Mesenteric fat pad (tissue), 1 donor: ENCODE measurements at regions not wholly inside any gene's neighbourhood (a gene's known extent, or its start where the extent isn't known, plus 50 kb on each side); places are given as distances from the start of the nearest gene placed in this dataset.

Experiments used
- DNase-seq: peaks from one replicate; pipeline ENCODE4 v3.0.0-alpha.2; 2020; ENCODE audit warnings: low spot score
- donor health status: DM: yes; HTN: yes; CAD: no.

DNA sequence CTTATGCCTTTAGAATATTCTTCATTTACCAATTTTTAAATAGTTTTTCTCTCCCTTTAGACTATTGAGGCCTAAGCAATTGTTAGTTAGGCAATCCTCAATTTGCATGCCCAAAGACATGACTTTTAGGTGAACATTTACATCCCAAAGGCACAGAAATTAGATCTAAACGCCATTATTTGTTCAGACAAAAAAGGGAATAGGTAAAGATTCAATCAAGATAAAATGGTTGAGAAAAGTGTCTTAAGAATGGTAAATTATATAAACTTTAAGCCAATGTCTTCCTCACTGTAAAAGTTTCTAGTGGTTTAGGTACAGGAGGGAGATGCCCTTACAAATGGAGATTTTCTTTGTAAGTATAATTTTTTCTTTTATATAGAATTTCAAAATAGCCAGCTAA is 50.2 kb upstream of the MME start:
- DNase-seq = no peak

DNA sequence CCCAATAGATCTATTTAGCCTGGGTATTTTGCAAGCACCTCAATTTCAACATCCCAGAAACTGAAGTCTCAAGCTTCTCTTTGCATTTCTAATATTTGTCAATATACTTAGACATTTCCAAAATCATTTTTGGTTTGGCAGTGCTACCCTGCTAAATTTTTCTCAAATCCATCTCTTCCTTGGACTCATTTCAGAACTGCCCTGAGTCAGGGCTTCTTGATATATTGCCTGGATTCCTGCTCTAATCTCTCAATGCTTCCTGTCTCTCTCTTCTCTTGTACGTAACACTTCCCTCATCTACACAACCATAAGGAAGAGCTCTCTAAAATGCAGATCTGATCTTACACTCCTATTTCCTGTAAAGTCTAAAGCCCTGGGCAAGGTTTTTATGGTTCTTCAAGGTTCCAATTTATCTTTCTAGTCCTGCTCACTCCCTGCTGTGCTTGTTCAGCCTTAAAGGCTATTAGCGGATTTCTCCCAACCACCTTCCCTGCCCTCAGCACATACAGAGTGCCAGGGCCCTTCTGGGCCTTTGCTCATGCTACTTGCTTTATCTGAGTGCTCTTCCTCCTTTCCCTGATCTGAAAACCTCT is 53.0 kb upstream of the MME start:
- no peak for DNase-seq

DNA sequence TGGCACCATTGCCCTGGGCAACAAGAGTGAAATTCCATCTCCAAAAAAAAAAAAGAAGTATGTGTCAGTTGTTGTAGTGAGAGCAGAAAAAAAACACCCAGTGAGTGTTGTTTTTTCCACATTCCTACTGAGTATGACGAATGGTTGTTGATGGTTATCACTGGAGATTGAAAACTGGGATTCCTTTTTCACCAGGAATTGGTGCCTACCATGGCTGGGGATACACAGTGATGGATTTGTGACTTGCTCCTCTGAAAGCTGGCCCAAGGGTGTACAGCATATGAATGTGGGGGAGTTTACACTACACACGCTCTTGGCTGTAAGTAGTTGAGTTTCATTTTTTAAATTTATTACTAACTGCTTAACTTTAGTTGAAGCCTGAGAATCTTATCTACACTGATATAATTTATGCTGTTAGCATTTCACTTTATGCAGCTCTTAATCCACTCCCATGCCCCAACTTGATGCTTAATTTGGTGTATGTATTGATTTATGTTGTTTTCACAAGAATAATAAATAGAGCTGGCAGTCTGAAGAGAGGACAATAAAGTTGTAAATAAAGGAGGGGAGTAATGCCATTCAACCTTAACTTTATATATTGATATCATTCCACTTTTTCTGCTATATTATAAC is 56.0 kb upstream of the MME start:
- DNase-seq = no peak

DNA sequence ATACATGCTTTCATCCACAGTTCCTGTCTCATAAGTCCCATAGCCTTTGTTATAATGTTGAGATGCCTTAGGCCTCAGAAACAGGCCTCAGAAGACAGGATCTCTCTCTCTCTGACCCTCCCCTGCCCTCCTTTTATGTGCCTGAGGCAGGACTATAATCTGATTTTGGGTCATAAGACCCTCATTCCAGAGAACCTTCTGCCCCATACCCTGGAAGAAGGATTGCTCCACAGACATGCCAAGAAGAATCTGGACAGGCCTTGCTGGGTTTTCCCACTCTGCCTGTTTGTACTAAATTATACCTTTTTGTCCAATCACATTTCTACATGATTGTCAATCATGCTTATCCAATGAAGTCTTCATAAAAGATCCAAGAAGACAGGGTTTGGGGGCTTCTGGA is 57.2 kb upstream of the MME start:
- no peak for DNase-seq

DNA sequence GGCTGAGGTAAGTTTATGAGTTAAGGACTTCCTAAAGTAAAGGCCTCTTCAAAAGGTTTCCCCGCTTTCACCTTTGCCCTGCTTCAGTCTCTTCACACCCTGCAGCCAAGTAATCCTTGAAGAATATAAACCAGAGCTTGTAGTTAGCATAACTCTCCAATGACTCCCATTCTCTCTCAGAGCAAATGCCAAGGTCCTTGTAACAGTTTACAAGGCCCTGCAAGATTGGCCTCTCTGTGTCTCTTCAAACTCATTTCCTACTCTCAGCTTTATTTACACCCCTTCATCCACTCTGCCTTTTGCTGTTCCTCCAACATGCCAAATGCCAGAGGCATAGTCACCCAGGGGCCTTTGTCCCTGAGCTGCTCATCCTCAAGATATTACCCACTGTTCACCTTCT is 60.5 kb upstream of the MME start:
- DNase-seq = no peak

DNA sequence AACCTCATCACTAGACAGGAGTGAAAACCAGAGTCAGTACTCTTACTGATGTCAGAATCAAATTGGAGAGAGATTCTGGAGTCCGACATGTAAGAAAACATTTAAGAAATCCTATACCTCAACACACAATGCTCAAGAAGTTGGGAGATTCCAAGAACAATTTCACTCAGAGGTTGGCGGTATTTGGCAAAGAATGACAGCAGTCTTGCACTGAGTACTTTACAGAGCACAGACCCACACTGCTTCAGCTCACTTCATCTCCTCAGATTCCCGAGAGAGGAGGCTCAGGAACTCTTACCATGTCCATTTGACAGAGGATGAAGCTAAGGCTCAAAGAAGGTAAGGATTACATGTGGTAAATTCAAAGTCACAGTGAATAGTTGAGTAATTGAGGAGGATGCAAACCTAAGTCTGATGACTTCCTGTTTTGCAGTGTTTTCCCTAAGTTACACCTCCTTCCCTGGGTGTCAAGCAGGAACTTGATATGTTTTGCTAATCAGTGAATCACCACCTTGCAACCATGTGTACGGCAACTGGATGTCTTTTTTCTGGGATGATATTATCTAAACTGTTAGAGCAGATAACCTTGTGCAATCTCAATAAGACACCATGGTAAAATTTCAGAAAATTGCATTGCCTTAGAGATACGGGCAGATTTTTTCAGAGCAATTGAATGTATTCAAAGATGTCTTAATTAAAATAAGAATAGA is 61.3 kb upstream of the MME start:
- no peak for DNase-seq

DNA sequence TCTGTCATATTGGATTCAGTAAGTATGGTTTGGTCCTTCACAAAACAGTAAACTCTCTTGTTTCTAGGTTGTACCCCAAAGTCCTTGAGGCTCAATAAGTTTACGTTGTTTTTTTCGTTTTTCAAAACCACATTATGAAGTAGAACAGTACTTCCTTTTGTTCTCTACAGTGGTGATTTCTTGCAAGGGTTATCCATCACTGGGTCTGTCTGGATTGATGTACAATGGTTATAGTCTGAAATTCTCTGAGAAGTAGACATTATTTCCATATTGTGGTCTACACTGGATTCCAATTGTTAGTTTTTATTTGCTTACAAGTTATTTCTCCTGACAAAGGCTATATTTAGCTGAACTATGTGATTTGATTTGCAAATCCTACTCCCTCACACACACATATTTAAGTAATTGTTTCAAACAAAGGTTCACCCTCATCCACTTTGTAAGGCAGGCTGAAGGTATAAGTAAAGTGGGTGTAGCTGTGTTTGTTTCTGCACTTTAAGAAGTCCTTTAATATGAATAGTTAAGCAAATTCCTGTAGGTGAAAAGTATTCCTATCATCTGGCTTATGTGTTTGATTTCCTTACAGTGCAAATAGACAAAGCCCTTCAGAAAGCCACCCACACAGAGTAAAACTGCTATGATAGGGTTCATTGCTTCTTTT is 64.2 kb upstream of the MME start:
- DNase-seq = no peak

DNA sequence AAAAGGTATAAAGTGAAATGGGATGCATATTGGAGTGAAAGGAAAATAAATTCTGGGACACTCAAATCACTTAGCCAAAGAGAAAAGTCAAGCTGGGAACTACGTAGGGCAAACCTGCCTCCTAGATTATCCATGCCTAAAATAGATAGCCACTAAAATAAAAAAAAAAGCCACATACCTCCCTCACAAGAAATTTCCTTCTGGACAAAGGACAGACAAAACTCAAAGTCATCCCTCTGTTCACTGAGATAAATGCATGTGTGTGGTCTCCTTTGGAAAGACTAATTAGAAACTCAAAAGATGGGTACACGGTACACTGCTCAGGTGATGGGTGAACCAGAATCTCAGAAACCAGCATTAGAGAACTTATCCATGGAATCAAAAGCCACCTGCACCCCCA is 65.2 kb upstream of the MME start:
- no peak for DNase-seq

DNA sequence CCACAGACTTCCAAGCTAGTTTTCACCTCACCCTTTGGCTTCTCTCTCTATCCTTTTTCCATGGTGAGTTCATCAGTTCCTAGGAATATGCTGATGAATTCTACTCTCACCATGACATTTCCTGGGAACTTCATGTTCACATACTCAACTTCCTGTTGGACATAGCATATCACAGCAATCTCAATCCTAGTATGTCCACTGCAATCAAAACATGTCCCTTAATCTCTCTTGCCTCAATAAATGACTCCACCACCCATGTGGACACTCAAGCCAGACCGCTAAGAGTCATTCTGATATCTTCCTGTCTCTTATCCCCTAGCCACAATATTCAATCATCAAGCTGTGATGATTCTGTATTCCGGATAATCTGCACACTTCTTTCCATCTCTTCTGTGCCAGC is 66.7 kb upstream of the MME start:
- DNase-seq = no peak

DNA sequence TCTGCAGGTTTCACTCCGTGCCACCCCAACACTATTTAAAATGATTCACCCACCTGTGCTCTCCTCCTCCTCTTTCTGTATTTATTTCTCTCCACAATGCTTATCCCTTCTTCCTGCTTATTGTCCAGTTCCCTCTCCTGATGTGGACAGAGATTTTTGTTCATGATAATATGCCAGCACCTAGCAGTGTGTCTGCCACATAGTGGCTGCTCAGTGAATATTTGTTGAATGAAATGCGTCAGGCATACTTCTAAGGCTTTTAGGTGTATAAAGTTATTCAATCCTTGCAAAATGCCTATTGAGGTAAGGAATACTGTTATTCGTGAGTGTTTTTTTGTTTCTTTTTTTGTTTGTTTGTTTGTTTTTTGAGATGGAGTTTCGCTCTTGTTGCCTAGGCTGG is 67.5 kb upstream of the MME start:
- no peak for DNase-seq

DNA sequence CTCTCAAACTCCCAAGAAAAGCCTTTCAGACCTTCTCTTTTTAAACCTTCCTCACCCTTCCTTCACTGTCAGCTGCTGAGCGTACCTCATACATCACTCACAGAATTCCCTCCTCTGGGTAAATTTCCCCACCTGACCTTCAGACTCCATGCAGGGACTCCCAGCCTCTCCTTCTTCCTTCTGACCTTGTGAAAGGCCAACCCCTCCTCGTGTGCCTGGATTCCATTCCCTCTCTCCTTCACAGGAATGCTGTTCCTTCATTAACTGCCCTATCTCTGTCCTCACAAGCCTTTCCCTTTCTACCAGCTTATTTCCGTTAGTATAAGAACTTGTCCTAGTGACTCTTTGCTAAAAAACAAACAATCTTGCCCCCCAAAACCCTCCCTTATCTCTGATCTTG is 69.7 kb upstream of the MME start:
- no peak for DNase-seq

DNA sequence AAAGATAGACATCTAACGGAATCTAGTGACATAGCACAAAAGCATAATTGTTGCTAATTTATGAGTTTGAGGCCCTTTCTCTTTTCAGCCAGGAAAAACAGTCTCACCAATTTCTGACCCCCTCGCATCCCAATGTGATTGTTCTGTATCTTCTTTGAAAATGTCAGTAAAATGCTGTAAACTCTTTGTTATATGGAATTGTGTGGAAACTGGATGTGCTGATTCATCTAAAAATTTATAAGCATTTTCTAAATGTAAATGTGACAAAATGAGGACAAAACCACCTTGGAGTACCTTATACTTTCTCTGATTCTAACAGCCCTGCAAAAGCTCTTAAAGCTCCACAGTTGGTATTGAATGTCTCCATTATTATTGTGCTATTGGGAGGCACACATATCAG is 70.9 kb upstream of the MME start:
- no peak for DNase-seq

DNA sequence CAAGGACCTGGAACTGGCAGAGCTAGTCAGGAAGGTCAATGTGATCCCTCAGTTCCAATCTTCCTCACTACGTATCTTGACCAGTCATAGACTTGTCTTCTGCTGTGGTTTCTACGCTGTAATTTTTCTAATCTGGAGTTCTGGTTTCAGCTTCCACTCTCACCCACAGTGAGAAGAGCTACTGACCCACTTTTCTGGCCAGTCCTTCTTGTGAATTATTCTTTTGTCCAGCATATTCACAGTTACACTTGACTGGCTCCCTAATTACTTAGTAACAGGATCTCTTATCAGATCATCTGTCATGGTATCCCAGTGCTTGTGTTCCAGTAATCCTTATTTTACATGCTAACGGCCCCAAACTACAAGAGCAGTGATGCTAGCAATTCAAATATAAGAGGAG is 72.4 kb upstream of the MME start:
- DNase-seq = no peak

DNA sequence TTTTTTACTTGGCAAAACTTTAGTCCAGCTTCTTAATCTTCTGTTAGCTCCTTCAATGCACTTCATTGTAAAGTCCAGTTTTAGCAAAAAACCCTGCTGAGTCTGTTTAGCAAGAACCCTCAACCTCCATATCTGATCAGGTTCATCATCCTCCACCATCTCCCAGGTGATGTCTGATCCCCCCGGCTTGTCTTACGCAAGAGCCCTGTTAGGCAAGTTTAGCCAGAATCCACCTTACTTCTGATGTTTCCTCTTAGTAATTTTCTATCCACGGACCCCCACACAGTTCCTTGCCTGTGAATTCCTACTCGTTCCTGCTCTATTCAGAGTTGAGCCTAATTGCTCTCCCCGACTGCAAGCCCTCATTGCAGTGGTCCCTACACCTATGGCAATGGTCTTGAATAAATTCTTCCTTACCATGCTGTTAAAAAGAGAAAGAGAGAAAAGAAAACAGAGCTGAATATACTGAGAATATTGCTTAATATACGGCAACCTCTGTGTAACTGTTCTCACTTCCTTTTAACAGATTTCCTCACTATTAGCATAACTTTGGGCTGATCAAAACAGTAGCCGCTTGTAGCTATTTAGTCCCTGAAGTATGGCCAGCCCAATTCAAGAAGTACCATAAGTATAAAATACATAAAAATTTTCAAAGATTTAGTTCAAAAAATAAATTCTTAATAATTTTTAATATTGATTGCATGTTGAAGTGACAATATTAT is 78.7 kb upstream of the MME start:
- no peak for DNase-seq

DNA sequence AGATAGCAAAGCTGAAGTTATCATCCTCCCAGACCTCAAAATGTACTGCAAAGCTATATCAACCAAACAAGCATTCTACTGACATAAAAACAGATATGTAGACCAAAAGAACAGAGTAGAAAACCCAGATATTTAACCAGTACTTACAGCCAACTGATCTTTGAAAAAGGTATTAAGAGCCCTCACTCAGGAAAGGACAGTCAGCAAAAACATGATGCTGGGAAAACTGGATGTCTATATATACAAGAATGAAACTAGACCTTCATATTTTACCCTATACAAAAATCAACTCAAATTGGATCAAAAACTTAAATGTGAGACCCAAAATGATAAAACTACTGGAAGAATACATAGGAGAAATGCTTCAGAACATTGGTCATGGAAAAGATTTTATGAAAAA is 87.5 kb upstream of the MME start:
- DNase-seq = no peak

DNA sequence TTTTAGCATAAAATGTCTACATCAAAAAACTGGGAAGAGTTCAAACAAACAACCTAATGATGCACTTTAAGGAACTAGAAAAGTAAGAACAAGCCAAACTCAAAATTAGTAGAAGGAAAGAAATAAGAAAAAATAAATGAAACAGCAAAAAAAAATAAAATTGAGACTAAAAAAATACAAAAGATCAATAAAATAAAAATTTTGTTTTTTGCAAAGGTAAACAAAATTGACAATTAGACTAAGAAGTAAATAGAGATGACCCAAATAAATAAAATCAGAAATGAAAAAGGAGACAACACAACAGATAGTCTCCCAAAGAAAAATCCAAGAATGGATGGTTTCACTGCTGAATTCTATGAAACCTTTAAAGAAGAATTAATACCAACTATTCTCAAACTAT is 89.6 kb upstream of the MME start:
- no peak for DNase-seq

DNA sequence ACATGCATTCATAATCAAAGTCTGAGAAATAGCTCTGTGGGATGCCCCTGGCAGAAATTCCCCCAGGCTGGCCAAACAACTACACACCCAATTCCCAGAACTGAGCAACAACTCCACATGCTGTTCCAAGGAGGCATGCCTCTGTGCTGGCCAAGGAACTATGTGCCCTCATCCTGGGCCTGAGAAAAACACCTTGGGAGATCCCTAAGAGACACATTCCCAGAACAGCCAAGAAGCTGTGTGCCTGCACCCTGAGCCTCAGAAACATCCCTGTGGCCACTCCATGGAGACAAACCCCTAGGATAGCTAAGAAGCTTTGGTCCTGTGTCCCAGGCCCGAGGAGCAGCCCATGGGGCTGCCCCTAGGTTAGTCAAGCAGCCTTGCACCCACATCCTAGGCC is 92.3 kb upstream of the MME start:
- DNase-seq = no peak

DNA sequence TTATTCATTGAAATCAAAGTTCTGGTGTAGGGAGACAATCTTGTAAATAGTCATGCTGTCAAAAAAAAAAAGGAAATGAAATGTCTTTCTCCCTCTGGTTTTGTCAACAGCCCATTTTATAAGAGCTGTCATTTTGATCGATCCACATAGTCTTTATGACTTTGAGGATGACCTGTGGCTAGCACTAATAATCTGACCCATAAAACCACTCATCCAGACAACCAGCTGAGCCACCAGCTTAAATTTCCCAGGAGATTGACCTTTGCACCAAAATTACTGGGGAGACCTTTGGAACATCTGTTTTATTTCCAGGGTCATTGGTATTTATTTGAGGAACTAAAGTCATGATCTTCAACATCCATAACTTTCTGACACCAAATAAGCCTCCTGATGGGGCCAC is 98.5 kb upstream of the MME start:
- no peak for DNase-seq

DNA sequence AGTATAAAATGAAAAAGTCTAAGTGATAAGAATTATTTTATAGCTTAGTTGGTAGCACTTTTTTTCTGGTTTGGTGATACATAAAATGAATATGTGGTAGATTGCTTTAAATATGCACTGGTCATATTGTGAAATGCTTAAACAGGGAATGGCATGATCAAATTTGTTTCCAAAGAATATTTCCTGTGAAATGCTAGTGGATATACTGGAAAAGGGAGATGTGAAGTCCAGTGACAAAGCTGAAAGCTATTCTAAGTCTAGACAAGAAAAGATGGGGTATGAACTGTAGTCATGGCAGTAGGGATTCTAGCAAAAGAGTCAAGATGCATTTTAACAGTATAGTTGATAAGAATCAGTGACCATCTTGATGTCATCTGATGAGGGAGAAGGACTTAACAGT is 98.9 kb upstream of the MME start:
- no peak for DNase-seq

DNA sequence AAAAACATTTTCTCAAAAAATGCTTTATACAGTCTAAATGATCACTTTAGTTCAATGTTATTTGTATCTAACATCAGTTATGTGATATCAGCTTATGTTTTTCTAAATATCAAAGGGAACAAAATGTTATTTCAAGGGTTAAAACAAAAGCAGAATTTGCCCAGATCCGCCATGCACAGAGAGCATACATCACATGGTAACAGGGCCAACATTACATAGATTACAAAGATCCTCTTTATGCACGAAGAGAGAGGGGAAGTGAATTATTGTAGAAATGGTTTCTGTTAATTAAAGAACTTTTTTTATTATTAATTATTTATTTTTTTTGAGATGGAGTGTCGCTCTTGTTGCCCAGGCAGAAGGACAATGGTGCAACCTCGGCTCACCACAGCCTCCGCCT is 100.8 kb upstream of the MME start:
- DNase-seq = no peak

DNA sequence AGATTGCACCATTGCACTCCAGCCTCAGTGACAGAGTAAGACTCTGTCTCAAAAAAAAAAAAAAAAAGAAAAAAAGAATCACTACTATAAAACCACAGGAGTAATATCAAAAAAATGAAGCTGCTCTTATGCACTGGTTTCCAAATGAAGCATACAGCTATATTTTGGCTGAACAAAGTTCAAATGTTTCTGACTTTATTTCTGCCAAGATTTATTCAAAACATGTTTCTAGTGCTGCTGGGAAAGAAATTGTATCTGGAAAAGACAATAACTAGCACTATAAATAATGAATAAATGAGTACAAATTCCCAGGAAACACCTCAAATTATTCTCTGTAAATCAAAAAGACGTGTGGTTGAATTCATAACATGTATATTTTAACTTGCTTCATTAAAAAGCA is 102.5 kb upstream of the MME start:
- no peak for DNase-seq
